ENCODE measurements at regions not wholly inside any gene's neighbourhood (a gene's known extent, or its start where the extent isn't known, plus 50 kb on each side); places are given as distances from the start of the nearest gene placed in this dataset.
"Not testable (repeated sequence)": the region's sequence is repeated elsewhere in the genome, so short reads cannot be mapped to it uniquely, and the experiment has no call there.

- no peak for DNase-seq (ENCODE audit: low spot score)
These were observed 86.4 kb upstream of the PRSS16 start for GRCh38 chr6:27161115-27161514.

GRCh38 chr6:27161603-27161945 is 85.9 kb upstream of the PRSS16 start:
- DNase-seq (ENCODE audit: low spot score) = no peak

- DNase-seq (ENCODE audit: low spot score) = peak; percentile 74
These were observed 85.4 kb upstream of the PRSS16 start for GRCh38 chr6:27161946-27162603.

GRCh38 chr6:27163834-27164233 is 83.7 kb upstream of the PRSS16 start:
- DNase-seq (ENCODE audit: low spot score) = no peak

- DNase-seq (ENCODE audit: low spot score) = no peak
These were observed 79.4 kb upstream of the PRSS16 start for GRCh38 chr6:27168108-27168507.

- DNase-seq (ENCODE audit: low spot score) = peak; percentile 70
These were observed 78.7 kb upstream of the PRSS16 start for GRCh38 chr6:27168586-27169443.

- DNase-seq (ENCODE audit: low spot score) = not testable (repeated sequence)
These were observed 74.8 kb upstream of the PRSS16 start for GRCh38 chr6:27172524-27173231.

- DNase-seq (ENCODE audit: low spot score) = not testable (repeated sequence)
These were observed 74.3 kb upstream of the PRSS16 start for GRCh38 chr6:27173232-27173601.

GRCh38 chr6:27174958-27175357 is 72.5 kb upstream of the PRSS16 start:
- no peak for DNase-seq (ENCODE audit: low spot score)

- DNase-seq (ENCODE audit: low spot score) = no peak
These were observed 71.4 kb upstream of the PRSS16 start for GRCh38 chr6:27176096-27176495.

- peak; percentile 65 for DNase-seq (ENCODE audit: low spot score)
These were observed 70.7 kb upstream of the PRSS16 start for GRCh38 chr6:27176523-27177484.

- peak; percentile 94 for DNase-seq (ENCODE audit: low spot score)
These were observed 69.8 kb upstream of the PRSS16 start for GRCh38 chr6:27177485-27178406.

- no peak for DNase-seq (ENCODE audit: low spot score)
These were observed 69.1 kb upstream of the PRSS16 start for GRCh38 chr6:27178407-27178730.

GRCh38 chr6:27178860-27179259 is 68.6 kb upstream of the PRSS16 start:
- DNase-seq (ENCODE audit: low spot score) = no peak

- no peak for DNase-seq (ENCODE audit: low spot score)
These were observed 64.3 kb upstream of the PRSS16 start for GRCh38 chr6:27183060-27183832.

- no peak for DNase-seq (ENCODE audit: low spot score)
These were observed 60.1 kb upstream of the PRSS16 start for GRCh38 chr6:27187231-27188060.

- peak; percentile 88 for DNase-seq (ENCODE audit: low spot score)
These were observed 59.2 kb upstream of the PRSS16 start for GRCh38 chr6:27188061-27188884.

- DNase-seq (ENCODE audit: low spot score) = peak; percentile 84
These were observed 58.5 kb upstream of the PRSS16 start for GRCh38 chr6:27188885-27189418.

All from kidney tubule cell (primary cell).